HG03064 (cell line): ENCODE measurements at regions not wholly inside any gene's neighbourhood (a gene's known extent, or its start where the extent isn't known, plus 50 kb on each side); places are given as distances from the start of the nearest gene placed in this dataset.

Experiments used
- ATAC-seq: cut with Tn5 transposase; IDR thresholded peaks from one replicate; pipeline ENCODE4 v1.9.1; 2021; ENCODE audit warnings: low read depth; ENCODE audit not compliant: unreplicated experiment

GRCh38 chr10:46227571-46227935 is 59.2 kb upstream of the ANTXRL start:
- ATAC-seq = no peak

DNA sequence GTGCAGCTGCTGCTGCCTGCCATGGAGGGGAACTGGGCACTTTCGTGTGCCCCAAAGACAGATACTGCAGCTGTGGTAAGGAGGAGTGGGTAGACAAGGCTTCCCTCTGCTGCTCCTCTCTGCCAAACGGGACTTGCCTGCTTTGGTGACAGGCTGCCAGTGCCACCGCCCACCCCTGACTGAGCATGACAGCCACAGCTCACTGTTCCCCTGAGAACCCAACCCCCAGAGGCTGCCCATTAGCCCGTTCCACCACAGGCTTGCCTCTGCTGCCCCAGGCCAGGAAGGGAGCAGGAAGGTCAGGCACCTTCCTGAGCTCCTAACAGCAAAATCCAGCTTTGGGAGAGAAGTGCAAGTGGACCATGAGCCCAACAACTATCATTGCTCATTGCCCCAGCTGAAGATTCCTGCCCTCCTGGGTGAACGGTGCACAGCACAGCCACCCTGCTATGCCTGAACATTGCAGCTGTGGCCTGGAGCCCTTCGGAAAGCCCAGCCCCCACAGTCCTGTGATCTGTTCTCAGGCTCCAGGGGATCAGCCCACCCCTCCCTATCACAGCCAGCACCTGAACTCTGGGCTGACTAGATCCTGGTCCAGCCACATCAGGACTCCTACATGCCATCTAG is 58.7 kb upstream of the ANTXRL start:
- ATAC-seq = no peak

GRCh38 chr10:46228563-46229071 is 58.2 kb upstream of the ANTXRL start:
- no peak for ATAC-seq

DNA sequence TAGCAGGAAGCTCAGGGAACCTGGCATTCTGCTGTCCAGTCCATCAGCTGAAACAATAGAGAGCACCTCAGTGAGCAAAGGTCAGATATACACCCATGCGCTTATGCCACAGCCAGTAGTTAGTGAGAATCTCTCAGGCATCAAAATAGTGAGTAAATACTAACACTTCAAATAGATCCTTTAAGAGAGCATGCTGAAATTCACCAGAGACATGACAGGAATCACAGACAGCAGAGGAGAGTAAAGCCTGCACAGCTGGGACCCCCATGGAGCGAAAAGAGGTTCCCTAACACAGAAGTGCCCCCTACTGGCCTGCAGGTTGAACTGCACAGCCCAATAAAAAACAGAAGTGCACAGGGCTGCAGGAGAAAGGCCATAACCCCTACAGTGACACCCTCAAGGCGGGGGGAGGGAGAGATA is 57.6 kb upstream of the ANTXRL start:
- ATAC-seq = no peak

GRCh38 chr10:46230615-46231014 is 56.2 kb upstream of the ANTXRL start:
- ATAC-seq = no peak

DNA sequence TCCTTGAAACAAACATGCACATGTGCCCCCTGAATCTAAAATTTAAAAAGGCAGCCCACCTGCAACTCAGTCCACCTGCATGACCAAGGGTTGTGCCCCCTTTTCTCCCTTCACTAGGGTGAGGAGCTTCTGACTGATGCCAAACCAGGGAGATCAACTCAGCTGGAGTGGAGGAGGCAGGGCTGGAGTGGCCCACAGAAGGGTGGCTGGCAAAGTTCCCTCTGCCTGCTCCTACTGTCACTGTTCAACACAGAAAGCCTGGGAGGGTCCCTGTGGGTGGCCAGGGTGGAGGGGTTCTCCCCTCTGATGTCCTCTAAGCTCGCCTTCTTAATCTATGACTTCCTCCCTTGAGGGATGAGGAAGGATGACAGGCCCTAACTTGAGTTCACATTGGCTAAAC is 55.7 kb upstream of the ANTXRL start:
- no peak for ATAC-seq

DNA sequence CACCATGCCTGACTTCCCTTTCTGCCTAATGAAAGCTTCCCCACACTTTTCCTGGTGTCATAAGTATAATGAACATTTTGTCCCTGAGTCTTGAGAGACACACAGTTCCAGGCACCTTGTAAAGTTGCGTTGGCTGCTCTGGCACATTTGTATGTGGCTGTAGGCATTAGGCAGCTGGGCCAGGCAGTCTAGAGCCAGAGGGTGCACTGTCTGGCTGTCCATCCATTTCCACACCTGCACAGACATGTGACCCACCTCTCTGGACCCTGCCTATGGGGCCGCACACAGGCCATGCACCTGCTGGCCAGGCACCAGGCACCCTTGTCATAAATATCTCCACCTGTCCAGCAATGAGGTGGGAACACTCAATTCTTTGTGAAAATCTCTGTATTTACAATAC is 54.7 kb upstream of the ANTXRL start:
- ATAC-seq = no peak

- ATAC-seq = no peak
These were observed 54.1 kb upstream of the ANTXRL start for GRCh38 chr10:46232666-46233065.

DNA sequence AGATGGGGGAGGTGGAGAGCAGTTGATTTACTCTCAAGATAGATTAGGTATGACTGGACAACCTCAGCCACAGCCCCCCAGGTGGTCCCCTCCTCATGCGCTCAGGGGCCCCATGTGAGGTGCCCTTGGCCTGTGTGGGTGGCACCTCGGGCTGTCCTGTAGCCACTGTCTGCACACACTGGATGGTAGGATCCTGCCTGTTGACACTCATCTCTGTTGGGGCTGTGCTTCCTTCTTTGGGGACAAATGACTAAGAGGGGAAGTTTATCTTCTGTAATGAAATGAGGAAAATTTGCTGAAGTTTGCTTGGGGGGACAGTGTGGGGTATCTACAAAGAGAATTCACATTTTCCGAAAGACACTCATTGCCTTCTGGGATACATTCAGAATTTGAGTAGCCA is 53.6 kb upstream of the ANTXRL start:
- no peak for ATAC-seq

GRCh38 chr10:46234026-46234425 is 52.8 kb upstream of the ANTXRL start:
- ATAC-seq = no peak

- ATAC-seq = no peak
These were observed 52.3 kb upstream of the ANTXRL start for GRCh38 chr10:46234431-46235060.

GRCh38 chr10:46235705-46236545 is 50.9 kb upstream of the ANTXRL start:
- ATAC-seq = no peak

- ATAC-seq = no peak
These were observed 50.3 kb upstream of the ANTXRL start for GRCh38 chr10:46236546-46236887.

GRCh38 chr10:46236941-46237681 is 49.7 kb upstream of the ANTXRL start:
- ATAC-seq = no peak
